K562 (cell line): ENCODE measurements at regions not wholly inside any gene's neighbourhood (a gene's known extent, or its start where the extent isn't known, plus 50 kb on each side); places are given as distances from the start of the nearest gene placed in this dataset.

Experiments
- SMAD4 ChIP-seq: fragments of 250-450 bp; sonication (Bioruptor Pico); conservative IDR thresholded peaks from 2 replicates; pipeline ENCODE4 v1.8.0; 2021; ENCODE audit warnings: inconsistent platforms, mild to moderate bottlenecking, moderate library complexity
- SMARCA5 ChIP-seq: fragments of 450-650 bp; IDR thresholded peaks from 2 replicates; pipeline ENCODE4 v1.6.1; 2016
- TF ChIP-seq, protein P1 (sequence below): IDR thresholded peaks from 3 replicates; pipeline ENCODE4 v1.6.1; 2011; ENCODE audit warnings: borderline replicate concordance, mild to moderate bottlenecking, moderate library complexity; ENCODE audit not compliant: insufficient read length; ENCODE audit errors: extremely low read depth
- TF ChIP-seq, protein P2 (sequence below), 2 experiments: fragments of 450-650 bp in 1 of 2; sonication (generic) in 1 of 2; formaldehyde crosslinking in 1 of 2; IDR thresholded peaks; 2 replicates each; pipeline versions ENCODE4 v1.7.1 to v1.9.0; 2016 to 2022; ENCODE audit warnings: inconsistent platforms in 1 of 2, mild to moderate bottlenecking in 1 of 2, missing genetic modification reagents in 1 of 2
- TF ChIP-seq, protein P3 (sequence below): fragments of 450-650 bp; IDR thresholded peaks from 2 replicates; pipeline ENCODE4 v1.6.1; 2018; ENCODE audit not compliant: partially characterized antibody

DNA sequence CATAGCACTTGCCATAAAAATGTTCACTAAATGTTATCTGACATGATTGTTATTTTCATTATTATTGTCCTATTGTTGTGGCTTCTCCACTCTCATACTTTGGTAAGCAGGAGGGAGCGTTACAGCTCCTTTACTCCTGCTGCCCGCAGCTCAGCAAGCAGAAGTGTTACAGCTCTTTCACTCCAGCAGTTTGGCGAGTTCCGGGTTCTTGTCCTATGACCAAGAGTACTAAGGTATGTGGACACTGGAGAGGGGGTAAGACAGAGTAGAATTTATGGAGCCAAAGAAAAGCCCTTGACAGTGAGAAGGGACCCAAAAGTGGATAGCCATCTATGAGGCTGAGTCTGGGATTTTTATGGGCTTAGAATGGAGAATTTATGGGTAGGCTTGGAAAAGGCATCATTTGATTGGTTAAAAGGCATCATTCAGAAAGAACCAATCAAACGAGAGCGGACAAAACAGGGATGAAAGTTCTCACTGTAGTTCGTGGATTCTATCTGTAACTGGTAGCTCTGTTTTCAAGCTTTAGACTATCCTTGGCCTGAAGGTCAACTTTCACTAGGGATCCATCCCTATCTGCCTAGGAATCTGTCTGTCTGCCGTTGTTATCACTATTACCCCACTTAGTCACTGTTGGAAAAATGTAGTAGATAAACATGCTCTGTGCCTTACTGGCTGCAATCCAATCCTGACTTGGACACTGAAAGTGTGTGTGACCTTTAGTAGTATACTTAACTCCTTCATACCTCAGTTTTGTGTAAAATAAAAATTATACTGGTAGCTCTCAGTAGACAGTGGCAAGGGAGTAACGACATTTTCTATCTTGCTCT, 545.6 kb upstream of the LCORL start (continued):
- TF ChIP-seq, protein P1, sequence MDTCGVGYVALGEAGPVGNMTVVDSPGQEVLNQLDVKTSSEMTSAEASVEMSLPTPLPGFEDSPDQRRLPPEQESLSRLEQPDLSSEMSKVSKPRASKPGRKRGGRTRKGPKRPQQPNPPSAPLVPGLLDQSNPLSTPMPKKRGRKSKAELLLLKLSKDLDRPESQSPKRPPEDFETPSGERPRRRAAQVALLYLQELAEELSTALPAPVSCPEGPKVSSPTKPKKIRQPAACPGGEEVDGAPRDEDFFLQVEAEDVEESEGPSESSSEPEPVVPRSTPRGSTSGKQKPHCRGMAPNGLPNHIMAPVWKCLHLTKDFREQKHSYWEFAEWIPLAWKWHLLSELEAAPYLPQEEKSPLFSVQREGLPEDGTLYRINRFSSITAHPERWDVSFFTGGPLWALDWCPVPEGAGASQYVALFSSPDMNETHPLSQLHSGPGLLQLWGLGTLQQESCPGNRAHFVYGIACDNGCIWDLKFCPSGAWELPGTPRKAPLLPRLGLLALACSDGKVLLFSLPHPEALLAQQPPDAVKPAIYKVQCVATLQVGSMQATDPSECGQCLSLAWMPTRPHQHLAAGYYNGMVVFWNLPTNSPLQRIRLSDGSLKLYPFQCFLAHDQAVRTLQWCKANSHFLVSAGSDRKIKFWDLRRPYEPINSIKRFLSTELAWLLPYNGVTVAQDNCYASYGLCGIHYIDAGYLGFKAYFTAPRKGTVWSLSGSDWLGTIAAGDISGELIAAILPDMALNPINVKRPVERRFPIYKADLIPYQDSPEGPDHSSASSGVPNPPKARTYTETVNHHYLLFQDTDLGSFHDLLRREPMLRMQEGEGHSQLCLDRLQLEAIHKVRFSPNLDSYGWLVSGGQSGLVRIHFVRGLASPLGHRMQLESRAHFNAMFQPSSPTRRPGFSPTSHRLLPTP, result no peak
- TF ChIP-seq SMARCA5 (no peak), SMAD4 (CRISPR knock-in tag) (no peak)
- TF ChIP-seq, protein P2, sequence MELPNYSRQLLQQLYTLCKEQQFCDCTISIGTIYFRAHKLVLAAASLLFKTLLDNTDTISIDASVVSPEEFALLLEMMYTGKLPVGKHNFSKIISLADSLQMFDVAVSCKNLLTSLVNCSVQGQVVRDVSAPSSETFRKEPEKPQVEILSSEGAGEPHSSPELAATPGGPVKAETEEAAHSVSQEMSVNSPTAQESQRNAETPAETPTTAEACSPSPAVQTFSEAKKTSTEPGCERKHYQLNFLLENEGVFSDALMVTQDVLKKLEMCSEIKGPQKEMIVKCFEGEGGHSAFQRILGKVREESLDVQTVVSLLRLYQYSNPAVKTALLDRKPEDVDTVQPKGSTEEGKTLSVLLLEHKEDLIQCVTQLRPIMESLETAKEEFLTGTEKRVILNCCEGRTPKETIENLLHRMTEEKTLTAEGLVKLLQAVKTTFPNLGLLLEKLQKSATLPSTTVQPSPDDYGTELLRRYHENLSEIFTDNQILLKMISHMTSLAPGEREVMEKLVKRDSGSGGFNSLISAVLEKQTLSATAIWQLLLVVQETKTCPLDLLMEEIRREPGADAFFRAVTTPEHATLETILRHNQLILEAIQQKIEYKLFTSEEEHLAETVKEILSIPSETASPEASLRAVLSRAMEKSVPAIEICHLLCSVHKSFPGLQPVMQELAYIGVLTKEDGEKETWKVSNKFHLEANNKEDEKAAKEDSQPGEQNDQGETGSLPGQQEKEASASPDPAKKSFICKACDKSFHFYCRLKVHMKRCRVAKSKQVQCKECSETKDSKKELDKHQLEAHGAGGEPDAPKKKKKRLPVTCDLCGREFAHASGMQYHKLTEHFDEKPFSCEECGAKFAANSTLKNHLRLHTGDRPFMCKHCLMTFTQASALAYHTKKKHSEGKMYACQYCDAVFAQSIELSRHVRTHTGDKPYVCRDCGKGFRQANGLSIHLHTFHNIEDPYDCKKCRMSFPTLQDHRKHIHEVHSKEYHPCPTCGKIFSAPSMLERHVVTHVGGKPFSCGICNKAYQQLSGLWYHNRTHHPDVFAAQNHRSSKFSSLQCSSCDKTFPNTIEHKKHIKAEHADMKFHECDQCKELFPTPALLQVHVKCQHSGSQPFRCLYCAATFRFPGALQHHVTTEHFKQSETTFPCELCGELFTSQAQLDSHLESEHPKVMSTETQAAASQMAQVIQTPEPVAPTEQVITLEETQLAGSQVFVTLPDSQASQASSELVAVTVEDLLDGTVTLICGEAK (IDR thresholded peaks at IDR 0.05), result no peak
- TF ChIP-seq, protein P2 (CRISPR knock-in tag; IDR thresholded peaks at IDR 0.05), result no peak
- TF ChIP-seq, protein P3, sequence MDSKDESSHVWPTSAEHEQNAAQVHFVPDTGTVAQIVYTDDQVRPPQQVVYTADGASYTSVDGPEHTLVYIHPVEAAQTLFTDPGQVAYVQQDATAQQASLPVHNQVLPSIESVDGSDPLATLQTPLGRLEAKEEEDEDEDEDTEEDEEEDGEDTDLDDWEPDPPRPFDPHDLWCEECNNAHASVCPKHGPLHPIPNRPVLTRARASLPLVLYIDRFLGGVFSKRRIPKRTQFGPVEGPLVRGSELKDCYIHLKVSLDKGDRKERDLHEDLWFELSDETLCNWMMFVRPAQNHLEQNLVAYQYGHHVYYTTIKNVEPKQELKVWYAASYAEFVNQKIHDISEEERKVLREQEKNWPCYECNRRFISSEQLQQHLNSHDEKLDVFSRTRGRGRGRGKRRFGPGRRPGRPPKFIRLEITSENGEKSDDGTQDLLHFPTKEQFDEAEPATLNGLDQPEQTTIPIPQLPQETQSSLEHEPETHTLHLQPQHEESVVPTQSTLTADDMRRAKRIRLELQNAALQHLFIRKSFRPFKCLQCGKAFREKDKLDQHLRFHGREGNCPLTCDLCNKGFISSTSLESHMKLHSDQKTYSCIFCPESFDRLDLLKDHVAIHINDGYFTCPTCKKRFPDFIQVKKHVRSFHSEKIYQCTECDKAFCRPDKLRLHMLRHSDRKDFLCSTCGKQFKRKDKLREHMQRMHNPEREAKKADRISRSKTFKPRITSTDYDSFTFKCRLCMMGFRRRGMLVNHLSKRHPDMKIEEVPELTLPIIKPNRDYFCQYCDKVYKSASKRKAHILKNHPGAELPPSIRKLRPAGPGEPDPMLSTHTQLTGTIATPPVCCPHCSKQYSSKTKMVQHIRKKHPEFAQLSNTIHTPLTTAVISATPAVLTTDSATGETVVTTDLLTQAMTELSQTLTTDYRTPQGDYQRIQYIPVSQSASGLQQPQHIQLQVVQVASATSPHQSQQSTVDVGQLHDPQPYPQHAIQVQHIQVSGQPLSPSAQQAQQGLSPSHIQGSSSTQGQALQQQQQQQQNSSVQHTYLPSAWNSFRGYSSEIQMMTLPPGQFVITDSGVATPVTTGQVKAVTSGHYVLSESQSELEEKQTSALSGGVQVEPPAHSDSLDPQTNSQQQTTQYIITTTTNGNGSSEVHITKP, result no peak
